Testis (tissue), 2 donors: ENCODE measurements at regions not wholly inside any gene's neighbourhood (a gene's known extent, or its start where the extent isn't known, plus 50 kb on each side); places are given as distances from the start of the nearest gene placed in this dataset.

Experiments used
- POLR2A ChIP-seq: fragments of 450-650 bp; IDR thresholded peaks from one replicate; pipeline ENCODE4 v1.6.1; 2017; ENCODE audit warnings: antibody characterized with exemption, mild to moderate bottlenecking, moderate library complexity
- TF ChIP-seq, protein P1 (sequence below), 3 experiments: fragments of 450-650 bp in 2 of 3; fragments of 200-600 bp in 1 of 3; sonication (generic) in 1 of 3; IDR thresholded peaks; one replicate each; pipeline ENCODE4 v1.5.1; 2016 to 2019; ENCODE audit warnings: antibody characterized with exemption in 3 of 3, mild to moderate bottlenecking in 2 of 3, moderate library complexity in 1 of 3

DNA sequence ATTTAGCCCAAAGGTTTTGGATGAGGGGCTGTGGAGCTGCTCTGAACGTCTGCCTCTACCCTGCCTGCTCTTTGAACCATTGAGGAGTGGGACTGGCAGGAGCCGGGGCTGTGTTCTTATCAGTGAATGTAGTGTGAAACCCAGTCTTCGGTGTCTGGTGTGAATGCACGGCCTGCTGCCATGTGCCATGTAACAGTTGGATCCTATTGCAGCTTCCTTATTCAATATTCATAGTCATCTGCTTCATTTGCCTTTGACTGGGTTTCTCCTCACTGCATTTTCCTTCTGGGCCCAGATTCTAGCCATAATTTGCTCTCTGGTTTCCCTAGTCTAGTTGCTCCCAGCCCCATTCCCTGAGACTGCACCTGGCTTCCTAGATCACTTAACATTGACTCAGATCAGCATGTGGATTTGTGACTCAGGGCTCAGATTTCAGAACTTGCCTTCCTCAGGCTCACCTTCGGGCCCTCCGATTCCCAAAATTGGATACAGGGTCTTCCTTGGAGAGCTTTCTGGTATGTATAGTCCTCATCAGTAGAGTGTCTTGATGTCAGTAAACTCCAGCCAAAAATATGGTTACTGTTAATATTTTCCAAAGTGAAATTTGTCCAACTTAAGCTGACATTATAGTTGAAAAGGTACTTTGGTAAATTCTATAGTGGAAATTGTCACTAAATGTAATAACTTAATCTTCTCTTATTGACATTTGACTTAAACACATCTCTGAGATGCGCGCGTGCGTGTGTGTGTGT, 94.0 kb upstream of the DDIT4L start:
- TF ChIP-seq, protein P1, sequence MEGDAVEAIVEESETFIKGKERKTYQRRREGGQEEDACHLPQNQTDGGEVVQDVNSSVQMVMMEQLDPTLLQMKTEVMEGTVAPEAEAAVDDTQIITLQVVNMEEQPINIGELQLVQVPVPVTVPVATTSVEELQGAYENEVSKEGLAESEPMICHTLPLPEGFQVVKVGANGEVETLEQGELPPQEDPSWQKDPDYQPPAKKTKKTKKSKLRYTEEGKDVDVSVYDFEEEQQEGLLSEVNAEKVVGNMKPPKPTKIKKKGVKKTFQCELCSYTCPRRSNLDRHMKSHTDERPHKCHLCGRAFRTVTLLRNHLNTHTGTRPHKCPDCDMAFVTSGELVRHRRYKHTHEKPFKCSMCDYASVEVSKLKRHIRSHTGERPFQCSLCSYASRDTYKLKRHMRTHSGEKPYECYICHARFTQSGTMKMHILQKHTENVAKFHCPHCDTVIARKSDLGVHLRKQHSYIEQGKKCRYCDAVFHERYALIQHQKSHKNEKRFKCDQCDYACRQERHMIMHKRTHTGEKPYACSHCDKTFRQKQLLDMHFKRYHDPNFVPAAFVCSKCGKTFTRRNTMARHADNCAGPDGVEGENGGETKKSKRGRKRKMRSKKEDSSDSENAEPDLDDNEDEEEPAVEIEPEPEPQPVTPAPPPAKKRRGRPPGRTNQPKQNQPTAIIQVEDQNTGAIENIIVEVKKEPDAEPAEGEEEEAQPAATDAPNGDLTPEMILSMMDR (IDR thresholded peaks at IDR 0.05): no peak
- no peak for TF ChIP-seq POLR2A
